BJ (cell line): ENCODE measurements at regions not wholly inside any gene's neighbourhood (a gene's known extent, or its start where the extent isn't known, plus 50 kb on each side); places are given as distances from the start of the nearest gene placed in this dataset.

Experiments used
- CTCF ChIA-PET: fragments of 350-600 bp; formaldehyde crosslinking; extraction: SDS; loops from one replicate; lab custom pipeline; 2021; ENCODE audit warnings: antibody characterized with exemption, inconsistent platforms; lab: Yijun Ruan, JAX
- POLR2A ChIA-PET: fragments of 300-600 bp; sonication (Branson Sonifier 250); formaldehyde crosslinking; extraction: SDS; loops from one replicate; lab custom pipeline; 2021; ENCODE audit warnings: antibody characterized with exemption; lab: Charles Lee
- DNase-seq: peaks from one replicate; pipeline ENCODE4 v3.0.0-alpha.2; 2011; ENCODE audit warnings: low read depth
- H3K27me3 ChIP-seq: 2 replicates; pipeline ENCODE4 v1.6.0; 2011; ENCODE audit warnings: low read length; ENCODE audit not compliant: control insufficient read depth, insufficient read depth
- H3K36me3 ChIP-seq: 2 replicates; pipeline ENCODE4 v1.5.1; 2011; ENCODE audit warnings: low read length; ENCODE audit not compliant: control insufficient read depth, insufficient read depth
- H3K4me3 ChIP-seq: 2 replicates; pipeline ENCODE4 v1.5.1; 2011; ENCODE audit warnings: low read depth, mild to moderate bottlenecking, control low read depth, low read length
- CTCF ChIP-seq: IDR thresholded peaks from 2 replicates; pipeline ENCODE4 v1.5.1; 2011; ENCODE audit warnings: low read depth, mild to moderate bottlenecking, control low read depth, inconsistent platforms, low read length, moderate library complexity; ENCODE audit not compliant: insufficient read depth

DNA sequence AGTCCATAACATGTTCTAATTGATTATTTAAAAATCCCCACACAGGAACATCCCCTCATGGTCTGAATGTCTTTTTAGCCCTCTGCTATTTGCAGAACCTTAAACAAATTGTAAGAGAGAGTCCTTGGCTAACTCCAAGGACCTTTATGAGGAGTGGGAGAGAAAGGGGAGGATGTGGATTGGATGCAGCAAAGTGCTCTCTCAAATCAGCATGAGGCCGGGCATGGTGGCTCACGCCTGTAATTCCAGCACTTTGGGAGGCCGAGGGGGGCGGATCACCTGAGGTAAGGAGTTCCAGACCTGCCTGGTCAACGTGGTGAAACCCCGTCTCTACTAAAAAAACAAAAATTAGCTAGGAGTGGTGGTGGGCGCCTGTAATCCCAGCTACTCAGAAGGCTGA lies 154.8 kb downstream of the TGFB2 start:
- no peak overlapping the region for H3K4me3 ChIP-seq
- TF ChIP-seq CTCF: no peak
- CTCF ChIA-PET: no interaction called here

GRCh38 chr1:218501161-218501560 lies 156.0 kb downstream of the TGFB2 start:
- ChIA-PET POLR2A (no interaction called here), CTCF (interaction anchor here (0.6 kb wide), 1 partner anchor 205 kb away, joined by 3 read pairs; no protein-coding TSS in a partner anchor)
- no peaks in the 10 kb centered on the region for H3K27me3 ChIP-seq
- no peak for TF ChIP-seq CTCF
- H3K36me3 ChIP-seq: no peaks in the 10 kb centered on the region
- no peak for DNase-seq
- H3K4me3 ChIP-seq: no peak overlapping the region

More for the DNA sequence above, 154.8 kb downstream of the TGFB2 start:
- DNase-seq: no peak
- POLR2A ChIA-PET: no interaction called here
- H3K27me3 ChIP-seq: no peaks in the 10 kb centered on the region
- H3K36me3 ChIP-seq: no peaks in the 10 kb centered on the region

GRCh38 chr1:218502383-218502782 lies 157.2 kb downstream of the TGFB2 start:
- no peaks in the 10 kb centered on the region for H3K27me3 ChIP-seq
- no peak overlapping the region for H3K4me3 ChIP-seq
- POLR2A ChIA-PET: no interaction called here
- DNase-seq: no peak
- CTCF ChIA-PET: interaction anchor here (1.2 kb wide), 1 partner anchor 141 kb away, joined by 4 read pairs; no protein-coding TSS in a partner anchor
- TF ChIP-seq CTCF: no peak
- no peaks in the 10 kb centered on the region for H3K36me3 ChIP-seq

DNA sequence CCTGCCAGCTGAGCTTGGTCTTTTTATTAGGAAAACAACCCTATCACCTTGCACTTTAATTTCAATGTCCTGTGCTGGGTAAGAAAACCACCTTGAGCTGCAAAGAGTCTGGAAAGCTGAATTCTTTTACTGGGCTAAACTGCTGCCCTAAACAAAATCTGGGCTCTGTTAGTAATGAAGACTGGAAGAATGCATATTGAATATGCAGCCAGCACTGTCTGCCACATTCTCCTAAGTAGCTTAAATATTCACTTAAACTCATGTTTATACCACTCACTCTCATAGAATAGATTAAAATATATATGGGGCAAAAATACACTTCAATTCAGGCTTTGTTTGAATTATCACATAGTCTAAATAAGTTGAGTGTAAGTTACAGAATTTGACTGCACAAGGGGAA lies 158.0 kb downstream of the TGFB2 start:
- ChIA-PET POLR2A (no interaction called here), CTCF (interaction anchor here (1.2 kb wide), 1 partner anchor 141 kb away, joined by 4 read pairs; no protein-coding TSS in a partner anchor)
- no peaks in the 10 kb centered on the region for H3K36me3 ChIP-seq
- no peak for DNase-seq
- no peaks in the 10 kb centered on the region for H3K27me3 ChIP-seq
- no peak for TF ChIP-seq CTCF
- no peak overlapping the region for H3K4me3 ChIP-seq

DNA sequence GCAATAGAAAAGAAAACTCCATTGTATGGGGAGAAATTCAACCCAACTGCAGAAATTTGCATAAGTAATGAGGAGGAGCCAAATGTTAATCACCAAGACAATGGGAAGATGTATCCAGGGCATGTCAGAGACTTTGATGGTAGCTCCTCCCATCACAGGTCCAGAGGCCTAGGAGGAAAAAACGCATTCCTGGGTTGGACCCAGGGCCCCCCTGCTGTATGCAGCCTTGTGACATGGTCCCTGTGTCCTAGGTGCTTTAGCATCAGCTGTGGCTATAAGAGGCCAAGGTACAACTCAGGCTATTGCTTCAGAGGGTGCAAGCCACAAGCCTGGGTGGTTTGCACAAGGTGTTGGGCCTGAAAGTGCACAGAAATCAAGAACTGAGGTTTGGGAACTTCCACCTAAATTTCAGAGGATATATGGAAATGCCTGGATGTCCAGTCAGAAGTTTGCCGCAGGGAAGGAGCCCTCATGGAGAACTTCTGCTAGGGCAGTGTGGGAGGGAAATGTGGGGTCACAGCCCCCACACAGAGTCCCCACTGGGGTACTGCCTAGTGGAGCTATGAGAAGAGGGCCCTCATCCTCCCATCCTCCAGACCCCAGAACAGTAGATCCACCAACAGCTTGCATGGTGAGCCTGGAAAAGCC lies 162.3 kb downstream of the TGFB2 start:
- H3K4me3 ChIP-seq: no peak overlapping the region
- no peak for DNase-seq
- no peaks in the 10 kb centered on the region for H3K36me3 ChIP-seq
- CTCF ChIA-PET: no interaction called here
- no peaks in the 10 kb centered on the region for H3K27me3 ChIP-seq
- no peak for TF ChIP-seq CTCF
- POLR2A ChIA-PET: no interaction called here
